Activated T-cell treated with anti-CD3 and anti-CD28 coated beads, Interleukin-2, amount 50 U/mL, for 72 hours (primary cell): ENCODE measurements at regions not wholly inside any gene's neighbourhood (a gene's known extent, or its start where the extent isn't known, plus 50 kb on each side); places are given as distances from the start of the nearest gene placed in this dataset.

Experiments
- ATAC-seq, 2 donors: fragments of 150-1000 bp; cut with Tn5 transposase; replicated peaks in 1 of 2; 2 replicates each; pipeline ENCODE4 v1.10.0; 2021; ENCODE audit warnings: moderate library complexity in 2 of 2, mild to moderate bottlenecking in 1 of 2
- DNase-seq, 2 donors: peaks; one replicate each; pipeline ENCODE4 v3.0.0; 2021 to 2022; ENCODE audit warnings: mixed read lengths in 1 of 2
- H3K27ac Mint-ChIP-seq: one replicate; pipeline ENCODE4 v1.8.0; 2022; ENCODE audit warnings: mild to moderate bottlenecking, moderate library complexity, mixed read lengths
- H3K27me3 Mint-ChIP-seq: one replicate; pipeline ENCODE4 v1.8.0; 2022; ENCODE audit warnings: low read depth, mixed read lengths
- H3K36me3 Mint-ChIP-seq, 2 donors: one replicate each; pipeline ENCODE4 v1.8.0; 2022; ENCODE audit warnings: mixed read lengths in 2 of 2, mild to moderate bottlenecking in 1 of 2; ENCODE audit not compliant: insufficient read depth in 2 of 2
- H3K4me1 Mint-ChIP-seq: one replicate; pipeline ENCODE4 v1.8.0; 2022; ENCODE audit warnings: low read depth, mixed read lengths
- H3K4me3 Mint-ChIP-seq, 2 donors: one replicate each; pipeline ENCODE4 v1.8.0; 2022; ENCODE audit warnings: mild to moderate bottlenecking in 2 of 2, mixed read lengths in 2 of 2, moderate library complexity in 2 of 2
- H3K9me3 Mint-ChIP-seq, 2 donors: one replicate each; pipeline ENCODE4 v1.8.0; 2022; ENCODE audit warnings: mixed read lengths in 2 of 2

DNA sequence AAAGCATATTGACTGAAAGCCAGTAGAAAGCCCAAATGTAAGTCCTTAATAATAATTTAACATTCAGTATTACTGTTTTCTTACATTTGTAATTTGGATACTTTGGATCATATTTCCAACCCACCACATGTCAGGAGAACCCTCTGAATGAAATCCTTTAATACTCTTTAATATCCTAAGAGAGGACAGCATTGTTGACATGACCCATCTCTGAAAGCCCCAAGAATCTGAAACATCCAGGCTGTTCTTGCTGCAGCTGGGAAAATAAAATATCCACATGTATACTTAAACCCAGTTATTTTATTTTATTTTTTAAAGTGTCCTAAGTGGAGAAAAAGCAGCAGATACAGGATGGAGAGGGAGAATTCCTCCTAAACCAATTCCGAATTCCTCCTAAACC lies 130.8 kb upstream of the RIPOR2 start:
- Mint-ChIP-seq H3K4me3 (no peak overlapping the region), H3K27me3 (no peaks in the 10 kb centered on the region), H3K36me3 (no peaks in the 10 kb centered on the region), H3K27ac (no peak overlapping the region), H3K4me1 (peaks cover 4% of the 10 kb centered on the region), H3K9me3 (no peaks in the 10 kb centered on the region)
- no peak for DNase-seq
- no peak for ATAC-seq

DNA sequence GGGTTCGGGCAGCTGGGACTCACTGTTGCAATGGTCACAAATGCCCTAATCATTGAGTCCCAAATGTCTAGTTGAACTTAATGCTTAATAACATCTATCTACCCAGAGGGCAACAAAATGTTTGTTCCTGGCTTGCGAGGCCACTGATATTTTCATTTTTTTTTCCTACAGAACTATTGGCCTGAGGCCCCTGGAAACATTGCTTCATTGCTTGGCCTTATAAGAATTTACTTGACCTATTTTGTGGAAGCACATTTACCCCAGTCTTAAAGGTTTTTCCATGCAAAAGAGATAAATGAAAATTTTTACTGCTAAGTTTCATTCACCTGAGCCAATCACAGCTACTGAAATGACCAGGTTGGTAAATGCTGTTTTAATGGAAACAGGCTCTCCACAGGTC lies 133.1 kb upstream of the RIPOR2 start:
- no peaks in the 10 kb centered on the region for H3K36me3 Mint-ChIP-seq
- peaks cover 4% of the 10 kb centered on the region for H3K4me1 Mint-ChIP-seq
- no peak overlapping the region for H3K27ac Mint-ChIP-seq
- no peaks in the 10 kb centered on the region for H3K27me3 Mint-ChIP-seq
- no peaks in the 10 kb centered on the region for H3K9me3 Mint-ChIP-seq
- DNase-seq (no peak), ATAC-seq (no peak)
- H3K4me3 Mint-ChIP-seq, result no peak overlapping the region

DNA sequence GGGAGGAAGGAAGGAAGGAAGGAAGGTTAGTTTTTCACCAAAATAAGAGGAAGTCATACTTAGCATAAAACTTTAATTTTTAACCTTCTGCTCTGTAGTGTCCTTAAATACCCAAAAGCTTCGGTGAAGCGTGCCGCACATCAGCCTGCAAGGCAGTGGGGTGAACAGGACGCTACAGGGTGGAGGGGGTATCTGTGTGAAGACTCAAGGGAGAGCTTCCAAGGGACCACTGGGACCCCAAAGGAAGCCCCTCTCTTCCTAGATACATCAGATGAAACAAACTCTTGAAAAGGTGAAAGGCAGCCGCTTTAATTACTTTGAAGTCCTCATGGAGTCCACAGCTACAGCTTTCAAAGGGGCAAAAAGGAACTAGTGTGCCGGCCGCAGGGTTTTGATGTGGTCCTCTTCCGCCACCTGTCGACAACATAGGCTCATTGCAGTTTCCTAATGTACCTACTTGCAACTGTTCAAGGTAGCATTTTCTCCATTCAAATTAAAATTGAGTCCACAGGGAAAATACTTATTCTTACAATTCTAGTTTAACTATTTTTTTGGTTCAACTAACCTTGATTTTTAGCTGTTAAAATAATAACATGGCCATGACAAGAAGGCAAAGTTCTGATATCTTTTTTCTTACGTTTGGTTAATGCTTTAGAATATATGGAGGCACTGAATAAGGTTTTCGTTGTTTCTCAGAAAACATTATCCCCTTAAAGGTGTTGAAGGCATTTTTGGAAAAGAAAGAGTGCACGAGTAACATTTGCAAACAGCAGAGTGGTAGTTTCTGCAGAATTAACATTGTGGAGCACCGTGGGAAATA lies 135.0 kb upstream of the RIPOR2 start:
- peak; percentile 85 to 86 for ATAC-seq
- Mint-ChIP-seq H3K9me3 (no peaks in the 10 kb centered on the region), H3K4me3 (peak overlapping the region; percentile 43 to 64)

DNA sequence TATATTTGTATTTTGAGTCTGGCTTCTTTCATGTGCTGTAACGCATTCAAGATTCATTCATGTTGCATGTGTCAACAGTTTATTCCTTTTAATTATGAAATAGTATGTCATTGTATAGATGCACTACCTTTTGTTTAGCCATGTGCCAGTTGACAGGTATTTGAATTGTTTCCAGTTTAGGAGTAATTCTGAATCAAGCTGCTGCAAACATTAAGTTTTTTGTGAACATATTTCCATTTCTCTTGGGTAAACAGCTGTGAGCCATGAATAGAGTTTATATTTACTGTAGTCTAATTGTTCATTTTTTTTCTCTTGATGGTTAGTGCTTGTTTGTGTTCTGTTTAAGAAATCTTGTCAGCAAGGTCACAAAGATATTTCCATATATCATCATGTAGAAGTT lies 142.4 kb upstream of the RIPOR2 start:
- Mint-ChIP-seq H3K27me3 (no peaks in the 10 kb centered on the region), H3K4me1 (peaks cover 13% of the 10 kb centered on the region), H3K9me3 (no peaks in the 10 kb centered on the region), H3K4me3 (no peak overlapping the region), H3K36me3 (peaks cover 7 to 16% of the 10 kb centered on the region in 2 donors), H3K27ac (peak overlapping the region; percentile 31)
- no peak for ATAC-seq
- DNase-seq, result no peak

More for the DNA sequence above, 135.0 kb upstream of the RIPOR2 start:
- Mint-ChIP-seq H3K4me1 (peaks cover 4% of the 10 kb centered on the region), H3K27ac (peak overlapping the region; percentile 89), H3K27me3 (no peaks in the 10 kb centered on the region), H3K36me3 (no peaks in the 10 kb centered on the region)
- DNase-seq, result peak; percentile 73 to 83

DNA sequence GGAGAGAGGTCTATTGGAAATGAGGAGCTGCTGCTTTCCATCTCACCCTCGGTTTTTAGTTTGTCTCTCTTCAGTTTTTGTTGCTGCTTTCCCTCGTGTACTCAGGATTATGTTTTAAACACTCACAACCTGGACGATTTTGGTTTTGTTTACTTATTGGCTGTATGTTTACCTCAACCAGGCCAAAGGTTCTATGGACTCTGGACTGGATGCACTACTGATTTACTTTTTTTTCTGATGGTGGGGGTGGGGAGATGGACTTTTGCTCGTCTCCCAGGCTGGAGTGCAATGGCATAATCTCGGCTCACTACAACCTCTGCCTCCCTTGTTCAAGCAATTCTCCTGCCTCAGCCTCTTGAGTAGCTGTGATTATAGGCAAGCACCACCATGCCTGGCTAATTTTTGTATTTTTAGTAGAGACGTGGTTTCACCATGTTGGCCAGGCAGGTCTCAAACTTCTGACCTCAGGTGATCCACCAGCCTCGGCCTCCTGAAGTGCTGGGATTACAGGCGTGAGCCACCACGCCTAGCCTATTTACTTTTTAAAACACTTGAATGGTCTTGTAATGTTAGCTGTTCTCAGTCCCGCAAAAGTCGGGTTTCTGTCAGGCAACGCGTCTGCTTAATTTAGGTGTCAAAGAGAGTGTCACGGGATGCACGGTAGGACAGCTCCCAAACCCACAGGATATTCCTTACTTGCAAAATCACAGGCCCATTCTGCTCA lies 148.2 kb upstream of the RIPOR2 start:
- Mint-ChIP-seq H3K4me1 (peaks cover 14% of the 10 kb centered on the region), H3K36me3 (peaks cover 10 to 21% of the 10 kb centered on the region in 2 donors), H3K9me3 (no peaks in the 10 kb centered on the region), H3K4me3 (no peak overlapping the region), H3K27ac (no peak overlapping the region), H3K27me3 (no peaks in the 10 kb centered on the region)
- no peak for ATAC-seq
- DNase-seq, result no peak

DNA sequence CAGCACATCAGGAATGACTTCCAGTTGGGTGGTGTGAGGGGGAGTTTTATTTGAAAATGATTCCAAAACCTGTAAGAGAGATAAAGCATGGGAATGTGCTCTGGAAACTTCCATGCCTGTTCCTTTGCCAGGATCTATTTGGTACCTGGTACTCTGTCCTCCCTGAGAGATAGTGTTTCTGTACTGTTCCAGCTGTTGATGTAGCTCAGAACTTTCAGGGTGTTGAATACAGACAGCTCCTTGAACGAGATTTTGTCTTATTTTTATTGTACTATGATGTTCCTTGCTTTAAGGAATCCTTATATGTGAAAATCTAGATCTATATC lies 148.7 kb upstream of the RIPOR2 start:
- no peaks in the 10 kb centered on the region for H3K27me3 Mint-ChIP-seq

DNA sequence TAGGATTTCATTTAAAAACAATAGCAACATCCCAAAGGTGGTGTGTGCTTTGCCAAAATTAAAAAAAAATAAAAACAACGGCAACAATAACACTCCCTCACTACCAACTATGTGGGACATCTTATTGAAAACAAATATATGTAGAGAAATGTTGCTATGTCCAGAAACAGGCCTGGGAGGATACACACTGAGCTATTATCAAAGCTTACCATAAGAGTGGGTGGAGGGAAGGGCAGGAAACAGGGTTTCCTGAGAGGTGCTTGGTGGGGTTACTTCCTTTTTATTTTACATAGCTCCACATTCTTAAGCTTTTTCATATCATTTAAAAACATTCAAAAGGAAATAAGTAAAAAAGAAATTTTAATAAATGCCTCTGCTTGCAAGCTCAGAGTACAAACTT lies 150.0 kb upstream of the RIPOR2 start:
- no peak overlapping the region for H3K4me3 Mint-ChIP-seq
- H3K36me3 Mint-ChIP-seq, result peaks cover 12 to 24% of the 10 kb centered on the region in 2 donors
- DNase-seq (no peak), ATAC-seq (no peak)
- H3K27ac Mint-ChIP-seq, result no peak overlapping the region
- no peaks in the 10 kb centered on the region for H3K9me3 Mint-ChIP-seq
- peaks cover 22% of the 10 kb centered on the region for H3K4me1 Mint-ChIP-seq
- H3K27me3 Mint-ChIP-seq, result no peaks in the 10 kb centered on the region

More for the DNA sequence above, 148.7 kb upstream of the RIPOR2 start:
- H3K4me1 Mint-ChIP-seq, result peaks cover 19% of the 10 kb centered on the region
- peaks cover 12 to 26% of the 10 kb centered on the region in 2 donors for H3K36me3 Mint-ChIP-seq
- no peak overlapping the region for H3K4me3 Mint-ChIP-seq
- no peaks in the 10 kb centered on the region for H3K9me3 Mint-ChIP-seq
- no peak for DNase-seq
- no peak overlapping the region for H3K27ac Mint-ChIP-seq
- no peak for ATAC-seq

DNA sequence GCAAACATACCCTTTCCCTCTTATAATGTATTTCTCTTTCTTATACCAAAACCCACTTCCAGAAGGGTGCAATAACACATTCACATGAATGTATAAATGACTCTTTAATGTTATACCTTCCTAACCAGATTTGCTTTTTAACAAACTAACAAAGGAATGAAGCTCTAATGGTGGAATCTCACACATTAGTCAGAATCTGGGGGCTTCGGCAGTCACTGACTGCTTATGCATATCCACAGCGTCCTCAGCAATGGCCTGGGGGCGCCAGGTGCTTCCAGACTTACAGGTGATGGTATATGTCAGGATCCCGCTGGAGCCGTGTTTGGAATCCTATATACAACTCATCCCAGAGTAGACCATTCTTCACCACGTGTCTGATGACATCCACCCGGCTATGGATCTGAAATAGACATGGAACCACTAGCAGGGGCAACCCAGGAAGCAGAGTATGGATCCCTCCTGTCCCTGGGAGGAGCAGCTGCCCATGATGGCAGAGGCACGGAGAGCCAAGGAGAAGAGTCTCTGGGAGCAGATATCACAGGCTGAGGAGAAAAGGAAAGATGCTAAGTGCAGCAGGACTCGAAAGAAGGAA lies 150.8 kb upstream of the RIPOR2 start:
- no peaks in the 10 kb centered on the region for H3K27me3 Mint-ChIP-seq
- peaks cover 11 to 27% of the 10 kb centered on the region in 2 donors for H3K36me3 Mint-ChIP-seq
- DNase-seq (no peak), ATAC-seq (no peak)
- H3K4me1 Mint-ChIP-seq, result peaks cover 21% of the 10 kb centered on the region
- H3K27ac Mint-ChIP-seq, result peak overlapping the region; percentile 25
- no peak overlapping the region for H3K4me3 Mint-ChIP-seq
- H3K9me3 Mint-ChIP-seq, result no peaks in the 10 kb centered on the region

DNA sequence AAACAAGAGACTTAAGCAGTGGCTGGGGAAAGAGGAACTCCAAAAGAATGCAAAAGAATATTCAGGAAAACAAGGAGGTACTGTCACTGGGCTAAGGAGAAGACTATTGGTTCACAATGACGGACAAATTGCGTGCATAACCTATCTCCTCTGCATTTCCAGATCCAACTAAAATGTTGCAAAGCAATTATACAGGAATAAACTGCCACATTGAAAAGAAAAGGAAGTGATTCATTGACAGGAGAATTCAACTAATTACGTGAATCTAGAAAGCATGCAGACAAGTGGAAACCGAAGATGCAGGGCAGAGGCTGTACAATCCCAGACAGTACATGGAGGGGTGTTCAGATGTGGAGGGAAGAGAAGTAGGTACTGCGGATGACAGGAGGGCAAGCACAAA lies 152.8 kb upstream of the RIPOR2 start:
- no peak for ATAC-seq
- no peaks in the 10 kb centered on the region for H3K27me3 Mint-ChIP-seq
- H3K9me3 Mint-ChIP-seq, result no peaks in the 10 kb centered on the region
- H3K4me1 Mint-ChIP-seq, result peaks cover 9% of the 10 kb centered on the region
- no peak for DNase-seq
- H3K4me3 Mint-ChIP-seq, result no peak overlapping the region
- H3K36me3 Mint-ChIP-seq, result peaks cover 10 to 29% of the 10 kb centered on the region in 2 donors
- H3K27ac Mint-ChIP-seq, result no peak overlapping the region

DNA sequence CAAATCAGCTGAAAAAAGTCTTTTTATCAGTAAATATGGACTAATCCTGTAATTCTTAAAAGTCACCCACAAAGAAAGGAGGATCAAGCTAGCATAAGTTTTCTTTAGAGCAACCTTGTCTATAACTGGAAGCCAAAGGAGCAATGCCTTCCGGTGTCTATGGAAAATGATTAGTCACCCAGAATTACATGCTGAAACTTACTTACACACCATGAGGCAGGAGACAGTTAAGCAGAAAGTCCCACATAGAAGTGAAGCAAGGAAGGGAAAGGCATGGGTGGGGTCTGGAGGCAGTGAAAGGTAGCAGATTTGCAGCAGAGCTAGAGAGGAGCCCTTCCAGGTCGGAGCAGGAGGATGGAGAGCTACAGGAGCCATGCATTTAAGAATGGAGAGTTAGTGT lies 153.7 kb upstream of the RIPOR2 start:
- no peak for DNase-seq
- no peak overlapping the region for H3K4me3 Mint-ChIP-seq
- H3K9me3 Mint-ChIP-seq, result no peaks in the 10 kb centered on the region
- peak overlapping the region; percentile 58 for H3K27ac Mint-ChIP-seq
- peaks cover 7 to 30% of the 10 kb centered on the region in 2 donors for H3K36me3 Mint-ChIP-seq
- H3K27me3 Mint-ChIP-seq, result no peaks in the 10 kb centered on the region
- peaks cover 9% of the 10 kb centered on the region for H3K4me1 Mint-ChIP-seq
- no peak for ATAC-seq

DNA sequence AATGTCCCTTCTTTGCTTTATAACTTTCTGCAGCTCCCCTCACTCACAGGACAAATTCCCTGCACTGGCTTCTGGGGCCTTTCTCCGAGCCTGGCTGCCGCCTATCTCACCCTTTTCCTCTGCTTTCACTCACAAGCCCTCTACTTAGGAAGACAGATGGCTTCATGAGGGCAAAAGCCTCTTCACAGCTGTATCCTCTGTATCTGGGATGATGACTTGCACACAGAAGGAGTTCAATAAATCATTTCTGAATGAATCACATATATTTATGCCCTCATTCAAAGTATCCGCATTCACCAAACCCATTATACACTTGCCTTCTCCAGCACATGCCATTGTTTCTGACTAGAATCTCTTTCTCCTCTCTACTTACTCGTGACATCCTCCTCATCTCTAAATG lies 159.0 kb upstream of the RIPOR2 start:
- Mint-ChIP-seq H3K9me3 (no peaks in the 10 kb centered on the region), H3K4me3 (no peak overlapping the region), H3K27ac (no peak overlapping the region), H3K36me3 (peaks cover 19 to 48% of the 10 kb centered on the region in 2 donors), H3K27me3 (no peaks in the 10 kb centered on the region), H3K4me1 (peaks cover under 1% of the 10 kb centered on the region)
- no peak for DNase-seq
- no peak for ATAC-seq

DNA sequence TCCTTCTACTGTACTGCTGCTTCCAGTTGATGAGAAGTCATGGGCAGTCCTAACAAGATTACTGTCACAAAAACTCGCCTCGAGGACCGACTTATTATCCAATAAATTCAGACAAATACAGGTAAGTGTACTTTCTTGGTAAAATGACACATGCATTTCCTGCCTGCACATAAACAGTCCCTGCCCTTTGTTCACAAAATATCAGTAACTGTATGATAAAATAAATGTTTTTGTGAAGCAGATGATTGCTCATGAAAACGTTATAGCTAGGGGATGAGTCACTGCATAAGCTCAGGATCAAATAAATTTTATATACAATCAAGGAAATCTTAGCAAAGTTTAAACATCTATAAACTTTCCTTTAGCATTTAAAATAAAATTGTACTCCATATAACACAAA lies 164.5 kb upstream of the RIPOR2 start:
- no peaks in the 10 kb centered on the region for H3K27me3 Mint-ChIP-seq
- H3K36me3 Mint-ChIP-seq, result peaks cover 16 to 42% of the 10 kb centered on the region in 2 donors
- no peak overlapping the region for H3K4me3 Mint-ChIP-seq
- H3K4me1 Mint-ChIP-seq, result no peaks in the 10 kb centered on the region
- no peaks in the 10 kb centered on the region for H3K9me3 Mint-ChIP-seq
- H3K27ac Mint-ChIP-seq, result no peak overlapping the region
- DNase-seq (no peak), ATAC-seq (no peak)

DNA sequence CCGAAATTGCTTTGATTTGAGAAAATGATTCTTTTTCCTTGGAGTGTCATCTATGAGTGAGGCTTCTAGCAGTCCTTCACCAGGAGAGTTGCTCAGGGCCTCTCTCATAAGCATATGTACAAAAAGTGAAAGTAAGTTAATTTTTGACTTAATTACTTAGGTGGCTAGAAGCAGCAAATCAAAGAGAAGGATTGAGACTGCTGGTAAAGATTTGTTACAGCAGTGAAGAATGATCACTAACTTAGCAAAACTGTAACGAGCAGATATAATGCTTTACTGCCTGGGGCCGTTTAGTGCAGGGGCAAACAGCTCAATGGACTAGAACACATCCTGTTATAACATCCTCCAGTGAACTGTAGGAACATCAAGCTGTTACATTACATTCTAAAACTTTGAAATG lies 167.8 kb upstream of the RIPOR2 start:
- ATAC-seq, result no peak
- no peaks in the 10 kb centered on the region for H3K9me3 Mint-ChIP-seq
- no peak overlapping the region for H3K4me3 Mint-ChIP-seq
- H3K4me1 Mint-ChIP-seq, result no peaks in the 10 kb centered on the region
- no peak overlapping the region for H3K27ac Mint-ChIP-seq
- no peak for DNase-seq
- H3K36me3 Mint-ChIP-seq, result peaks cover 26 to 58% of the 10 kb centered on the region in 2 donors
- no peaks in the 10 kb centered on the region for H3K27me3 Mint-ChIP-seq
